ENCODE measurements at regions not wholly inside any gene's neighbourhood (a gene's known extent, or its start where the extent isn't known, plus 50 kb on each side); places are given as distances from the start of the nearest gene placed in this dataset.

- H3K27ac ChIP-seq: peak overlapping the region; percentile 33 to 64
Observed at GRCh38 chr5:67815455-67816391, 399.8 kb upstream of the PIK3R1 start.

GRCh38 chr5:67814569-67815311 is 400.8 kb upstream of the PIK3R1 start:
- TF ChIP-seq CTCF (IDR thresholded peaks at IDR 0.05): no peak
- H3K27ac ChIP-seq: peak overlapping the region; percentile 33 to 64
- no peaks in the 10 kb centered on the region for H3K27me3 ChIP-seq
- intact Hi-C loops (cut with DNase I; ENCODE audit: low total_unique reads): no loop called here
- DNase-seq: no peak
- H3K4me3 ChIP-seq: no peak overlapping the region
- no peaks in the 10 kb centered on the region for H3K36me3 ChIP-seq
- peaks cover 0 to 45% (median 27%) of the 10 kb centered on the region in 4 donors for H3K4me1 ChIP-seq
- H3K9me3 ChIP-seq: no peaks in the 10 kb centered on the region

More at GRCh38 chr5:67815455-67816391, 399.8 kb upstream of the PIK3R1 start:
- no peaks in the 10 kb centered on the region for H3K9me3 ChIP-seq
- no peaks in the 10 kb centered on the region for H3K27me3 ChIP-seq
- DNase-seq: peak in 1 of 2 donors; percentile 64
- no peaks in the 10 kb centered on the region for H3K36me3 ChIP-seq
- no peak overlapping the region for H3K4me3 ChIP-seq
- TF ChIP-seq CTCF (IDR thresholded peaks at IDR 0.05): no peak
- peaks cover 0 to 42% (median 27%) of the 10 kb centered on the region in 4 donors for H3K4me1 ChIP-seq
- intact Hi-C loops (cut with DNase I; ENCODE audit: low total_unique reads): no loop called here

DNA sequence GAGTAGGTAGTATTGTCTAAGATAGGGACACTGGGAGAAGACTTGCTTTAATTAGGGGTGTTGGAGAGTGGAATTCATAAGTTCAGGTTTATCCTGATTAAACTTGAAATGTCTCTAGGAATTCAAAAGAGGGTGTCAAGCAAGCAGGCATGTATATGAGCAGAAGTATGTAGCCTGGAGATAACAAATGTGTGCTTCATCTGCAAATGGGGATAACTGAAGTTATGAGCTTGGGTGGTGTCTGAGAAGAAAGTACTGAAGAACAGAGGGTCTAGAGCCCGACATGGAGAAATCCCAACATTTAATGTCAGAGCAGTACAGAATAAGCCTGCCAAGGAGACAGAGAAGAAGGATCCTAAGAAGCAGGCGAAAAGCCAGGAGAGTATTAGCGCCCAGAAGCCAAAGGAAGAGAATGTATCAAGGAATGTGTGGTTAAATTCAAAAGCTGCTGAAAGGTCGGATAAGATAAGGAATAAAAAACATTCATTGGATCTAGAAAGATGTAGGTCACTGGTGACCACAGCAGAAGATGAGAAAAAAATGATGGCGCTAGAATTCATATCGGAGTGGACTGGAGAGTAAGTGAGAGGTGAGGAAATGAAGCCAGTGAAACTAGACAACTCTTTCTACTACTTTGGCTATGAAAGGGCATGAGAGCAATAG is 401.5 kb upstream of the PIK3R1 start:
- no peak overlapping the region for H3K4me3 ChIP-seq
- H3K9me3 ChIP-seq: no peaks in the 10 kb centered on the region
- peak overlapping the region; percentile 33 to 64 for H3K27ac ChIP-seq
- peaks cover 0 to 52% (median 30%) of the 10 kb centered on the region in 4 donors for H3K4me1 ChIP-seq
- no peak for TF ChIP-seq CTCF (IDR thresholded peaks at IDR 0.05)
- DNase-seq: no peak
- H3K27me3 ChIP-seq: no peaks in the 10 kb centered on the region
- intact Hi-C loops (cut with DNase I; ENCODE audit: low total_unique reads): no loop called here
- no peaks in the 10 kb centered on the region for H3K36me3 ChIP-seq

DNA sequence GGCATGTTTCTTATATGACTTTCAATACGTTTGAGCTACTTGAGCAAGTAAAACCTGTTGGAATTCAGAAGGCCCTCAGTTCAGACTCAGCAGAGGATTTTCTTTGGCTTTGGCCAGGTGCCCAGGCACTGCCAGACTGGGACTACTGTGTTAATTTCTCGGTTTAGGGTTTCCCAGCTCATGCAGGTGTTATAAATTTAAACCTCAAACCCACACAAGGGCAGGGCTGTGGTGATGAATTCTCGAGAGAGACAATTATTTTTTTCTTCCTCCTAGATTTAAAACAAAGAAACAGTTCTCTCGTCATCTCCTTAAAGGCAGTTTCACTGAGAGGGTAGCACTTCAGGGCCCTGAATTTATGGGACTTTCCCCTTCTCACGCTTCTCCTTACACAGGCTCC is 406.0 kb upstream of the PIK3R1 start:
- H3K4me3 ChIP-seq: no peak overlapping the region
- TF ChIP-seq CTCF (IDR thresholded peaks at IDR 0.05): no peak
- H3K27me3 ChIP-seq: no peaks in the 10 kb centered on the region
- no peak for DNase-seq
- no peaks in the 10 kb centered on the region for H3K9me3 ChIP-seq
- H3K4me1 ChIP-seq: peaks cover 0 to 65% (median 39%) of the 10 kb centered on the region in 4 donors
- peak overlapping the region in 1 of 2 donors; percentile 54 for H3K27ac ChIP-seq
- no peaks in the 10 kb centered on the region for H3K36me3 ChIP-seq
- intact Hi-C loops (cut with DNase I; ENCODE audit: low total_unique reads): loop anchor here (10.0 kb wide), 1 partner anchor 115 kb away; no protein-coding TSS in a partner anchor

- intact Hi-C loops (cut with DNase I; ENCODE audit: low total_unique reads): loop anchor here (10.0 kb wide), 1 partner anchor 114 kb away; no protein-coding TSS in a partner anchor
Observed at GRCh38 chr5:67808340-67808739, 407.2 kb upstream of the PIK3R1 start.

More at GRCh38 chr5:67808340-67808739, 407.2 kb upstream of the PIK3R1 start:
- H3K4me1 ChIP-seq: peaks cover 0 to 63% (median 36%) of the 10 kb centered on the region in 4 donors
- H3K27me3 ChIP-seq: no peaks in the 10 kb centered on the region
- H3K4me3 ChIP-seq: no peak overlapping the region
- H3K36me3 ChIP-seq: no peaks in the 10 kb centered on the region
- H3K9me3 ChIP-seq: no peaks in the 10 kb centered on the region
- no peak for TF ChIP-seq CTCF (IDR thresholded peaks at IDR 0.05)
- peak; percentile 43 to 73 for DNase-seq
- peak overlapping the region; percentile 43 to 54 for H3K27ac ChIP-seq

Data from tibial artery (tissue), 4 donors.